Mesothelial cell of epicardium (in vitro differentiated cells): ENCODE measurements at regions not wholly inside any gene's neighbourhood (a gene's known extent, or its start where the extent isn't known, plus 50 kb on each side); places are given as distances from the start of the nearest gene placed in this dataset.

Source experiments
- DNase-seq, 2 experiments: peaks; one replicate each; pipeline ENCODE4 v3.0.0; 2021; ENCODE audit warnings: low spot score in 2 of 2; ENCODE audit not compliant: unreplicated experiment in 2 of 2
- H3K27ac Mint-ChIP-seq: 2 replicates; pipeline ENCODE4 v1.8.0; 2021; ENCODE audit warnings: mixed read lengths
- H3K27me3 Mint-ChIP-seq: 2 replicates; pipeline ENCODE4 v1.8.0; 2021; ENCODE audit warnings: low read depth, mixed read lengths
- H3K36me3 Mint-ChIP-seq: 2 replicates; pipeline ENCODE4 v1.8.0; 2021; ENCODE audit warnings: mixed read lengths
- H3K4me1 Mint-ChIP-seq: 2 replicates; pipeline ENCODE4 v1.8.0; 2021; ENCODE audit warnings: mixed read lengths
- H3K4me3 Mint-ChIP-seq: 2 replicates; pipeline ENCODE4 v1.8.0; 2021; ENCODE audit warnings: mild to moderate bottlenecking, moderate library complexity, mixed read lengths
- H3K9me3 Mint-ChIP-seq: 2 replicates; pipeline ENCODE4 v1.8.0; 2021; ENCODE audit warnings: mixed read lengths
- TF ChIP-seq, protein P1 (sequence below): fragments of 200-600 bp; sonication (generic); IDR thresholded peaks from one replicate; pipeline ENCODE4 v1.5.0; 2021; ENCODE audit warnings: antibody characterized with exemption; ENCODE audit not compliant: unreplicated experiment

DNA sequence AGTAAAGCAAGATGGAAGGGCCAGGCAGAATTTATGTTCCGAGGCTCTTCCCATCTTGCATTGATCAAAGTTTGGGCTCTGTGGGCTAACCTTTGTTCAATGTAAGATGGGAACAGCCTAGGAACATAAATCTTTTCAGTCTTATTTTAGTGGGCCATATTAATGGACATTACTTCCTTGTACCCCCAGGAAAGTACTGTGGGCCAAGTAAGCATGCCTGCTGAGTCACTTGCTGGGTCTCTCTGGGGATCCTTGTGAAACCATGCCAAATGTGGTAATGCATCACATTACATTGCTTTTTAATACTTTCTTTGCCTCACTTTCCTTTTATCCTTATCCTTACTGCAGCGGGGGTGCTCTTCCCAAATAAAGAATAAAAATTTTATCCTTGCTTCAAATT is 349.5 kb upstream of the POU1F1 start:
- TF ChIP-seq, protein P1, sequence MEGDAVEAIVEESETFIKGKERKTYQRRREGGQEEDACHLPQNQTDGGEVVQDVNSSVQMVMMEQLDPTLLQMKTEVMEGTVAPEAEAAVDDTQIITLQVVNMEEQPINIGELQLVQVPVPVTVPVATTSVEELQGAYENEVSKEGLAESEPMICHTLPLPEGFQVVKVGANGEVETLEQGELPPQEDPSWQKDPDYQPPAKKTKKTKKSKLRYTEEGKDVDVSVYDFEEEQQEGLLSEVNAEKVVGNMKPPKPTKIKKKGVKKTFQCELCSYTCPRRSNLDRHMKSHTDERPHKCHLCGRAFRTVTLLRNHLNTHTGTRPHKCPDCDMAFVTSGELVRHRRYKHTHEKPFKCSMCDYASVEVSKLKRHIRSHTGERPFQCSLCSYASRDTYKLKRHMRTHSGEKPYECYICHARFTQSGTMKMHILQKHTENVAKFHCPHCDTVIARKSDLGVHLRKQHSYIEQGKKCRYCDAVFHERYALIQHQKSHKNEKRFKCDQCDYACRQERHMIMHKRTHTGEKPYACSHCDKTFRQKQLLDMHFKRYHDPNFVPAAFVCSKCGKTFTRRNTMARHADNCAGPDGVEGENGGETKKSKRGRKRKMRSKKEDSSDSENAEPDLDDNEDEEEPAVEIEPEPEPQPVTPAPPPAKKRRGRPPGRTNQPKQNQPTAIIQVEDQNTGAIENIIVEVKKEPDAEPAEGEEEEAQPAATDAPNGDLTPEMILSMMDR = no peak
- no peak overlapping the region for H3K27ac Mint-ChIP-seq
- peaks cover 20% of the 10 kb centered on the region for H3K9me3 Mint-ChIP-seq
- H3K4me3 Mint-ChIP-seq = no peak overlapping the region
- no peaks in the 10 kb centered on the region for H3K27me3 Mint-ChIP-seq
- H3K36me3 Mint-ChIP-seq = no peaks in the 10 kb centered on the region
- DNase-seq = no peak
- H3K4me1 Mint-ChIP-seq = no peaks in the 10 kb centered on the region

DNA sequence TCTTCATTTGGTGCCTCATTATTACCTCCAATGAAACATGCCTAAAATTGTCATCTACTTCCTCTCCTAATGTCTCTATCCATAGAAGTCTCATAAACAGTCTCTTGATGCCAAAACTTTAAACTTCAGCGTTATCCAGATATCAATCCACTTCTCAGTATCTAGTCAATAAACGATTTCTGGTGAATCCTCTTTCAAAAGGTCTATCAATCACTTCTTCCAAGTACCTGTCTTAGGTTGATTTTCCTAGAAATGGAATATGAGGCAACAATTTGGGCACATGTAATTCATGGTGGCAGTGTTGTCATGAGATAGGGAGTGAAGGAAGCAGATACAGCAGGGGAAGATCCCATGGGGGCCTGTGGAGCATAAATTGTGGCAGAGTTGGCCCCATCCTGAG is 348.5 kb upstream of the POU1F1 start:
- Mint-ChIP-seq H3K4me3 (no peak overlapping the region), H3K27ac (no peak overlapping the region), H3K4me1 (no peaks in the 10 kb centered on the region), H3K9me3 (peaks cover 14% of the 10 kb centered on the region), H3K27me3 (no peaks in the 10 kb centered on the region), H3K36me3 (no peaks in the 10 kb centered on the region)
- TF ChIP-seq, protein P1 = no peak
- no peak for DNase-seq

DNA sequence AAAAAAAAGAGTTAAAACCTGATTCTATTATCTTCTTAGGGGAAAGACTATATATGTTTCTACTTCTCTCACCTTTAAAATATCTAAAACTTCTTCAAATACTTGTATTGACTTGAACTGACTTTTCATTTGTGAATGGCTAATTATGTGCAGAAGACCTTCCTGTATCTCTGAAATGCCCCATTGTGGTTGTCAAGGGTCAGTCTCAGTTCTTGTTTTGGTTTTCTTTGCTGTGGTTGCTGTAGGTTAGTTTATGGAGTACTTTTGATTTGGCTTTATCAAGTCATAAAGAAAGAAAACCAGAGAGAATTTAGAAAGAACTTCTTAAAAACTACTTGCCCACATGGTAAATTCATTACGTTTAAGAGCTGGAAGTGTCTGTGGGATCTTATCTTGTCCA is 345.3 kb upstream of the POU1F1 start:
- H3K27me3 Mint-ChIP-seq = no peaks in the 10 kb centered on the region
- no peak for DNase-seq
- TF ChIP-seq, protein P1 = no peak
- H3K27ac Mint-ChIP-seq = no peak overlapping the region
- no peaks in the 10 kb centered on the region for H3K36me3 Mint-ChIP-seq
- H3K4me3 Mint-ChIP-seq = no peak overlapping the region
- peaks cover 6% of the 10 kb centered on the region for H3K9me3 Mint-ChIP-seq
- no peaks in the 10 kb centered on the region for H3K4me1 Mint-ChIP-seq

DNA sequence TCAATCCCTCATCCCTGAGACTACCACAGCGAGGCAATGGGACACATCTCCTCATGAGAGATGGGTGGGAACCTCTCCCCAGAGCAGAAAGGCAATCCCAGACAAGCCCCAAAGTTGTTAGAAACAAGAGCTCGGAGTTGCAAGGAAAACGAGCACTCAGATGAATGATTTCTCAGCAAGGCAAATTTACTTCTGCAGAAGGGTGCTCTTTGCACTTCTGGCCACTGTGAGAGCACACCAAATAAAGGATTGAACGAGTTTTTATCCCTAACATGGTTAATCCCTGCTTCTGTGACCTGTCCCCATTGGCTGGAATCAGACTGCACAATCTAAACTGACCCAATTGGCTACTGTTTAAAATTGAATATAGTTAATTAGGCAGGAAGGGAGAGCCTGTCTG is 339.1 kb upstream of the POU1F1 start:
- H3K9me3 Mint-ChIP-seq = peaks cover 49% of the 10 kb centered on the region
- no peak overlapping the region for H3K4me3 Mint-ChIP-seq
- H3K27ac Mint-ChIP-seq = no peak overlapping the region
- H3K36me3 Mint-ChIP-seq = no peaks in the 10 kb centered on the region
- no peaks in the 10 kb centered on the region for H3K27me3 Mint-ChIP-seq
- H3K4me1 Mint-ChIP-seq = no peaks in the 10 kb centered on the region
- TF ChIP-seq, protein P1 = no peak
- DNase-seq = no peak

DNA sequence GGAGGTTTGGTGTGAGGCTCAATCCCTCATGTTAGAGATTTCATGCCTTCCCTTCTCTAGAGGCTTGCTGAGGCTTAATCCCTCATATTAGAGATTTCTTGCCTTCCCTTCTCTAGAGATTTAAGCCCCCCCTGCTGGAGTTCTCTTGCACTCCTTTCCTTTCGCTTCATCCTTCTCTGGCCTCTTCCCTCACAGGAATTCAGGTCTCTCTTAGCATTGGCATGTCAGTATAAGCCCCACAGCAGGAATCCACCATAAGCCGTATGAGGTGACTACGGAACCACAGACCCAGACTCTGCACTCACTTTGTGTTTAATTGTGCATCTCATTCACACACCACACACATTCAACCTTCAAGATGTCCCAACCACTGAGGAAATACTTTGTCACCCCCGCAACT is 338.6 kb upstream of the POU1F1 start:
- peaks cover 49% of the 10 kb centered on the region for H3K9me3 Mint-ChIP-seq
- no peaks in the 10 kb centered on the region for H3K36me3 Mint-ChIP-seq
- TF ChIP-seq, protein P1 = no peak
- H3K4me1 Mint-ChIP-seq = no peaks in the 10 kb centered on the region
- no peaks in the 10 kb centered on the region for H3K27me3 Mint-ChIP-seq
- H3K27ac Mint-ChIP-seq = no peak overlapping the region
- H3K4me3 Mint-ChIP-seq = no peak overlapping the region
- DNase-seq = no peak

DNA sequence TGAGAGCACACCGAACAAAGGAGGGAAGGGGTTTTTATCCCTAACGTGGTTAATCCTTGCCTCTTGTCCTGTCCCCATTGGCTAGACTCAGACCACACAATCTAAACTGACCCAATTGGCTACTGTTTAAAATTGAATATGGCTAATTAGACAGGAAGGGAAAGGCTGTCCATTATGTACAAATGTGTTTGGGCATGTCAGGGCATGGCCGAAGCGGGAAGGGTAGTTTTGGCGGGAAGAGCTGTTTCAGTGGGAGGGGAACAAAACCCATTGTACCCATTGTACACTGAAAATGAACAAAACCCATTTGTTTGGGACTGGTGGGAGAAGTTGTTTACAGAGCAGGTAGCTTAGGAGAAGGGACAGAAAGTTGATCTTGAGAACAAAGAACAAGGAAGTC is 330.9 kb upstream of the POU1F1 start:
- Mint-ChIP-seq H3K27ac (no peak overlapping the region), H3K4me3 (no peak overlapping the region), H3K36me3 (no peaks in the 10 kb centered on the region), H3K27me3 (no peaks in the 10 kb centered on the region), H3K4me1 (no peaks in the 10 kb centered on the region), H3K9me3 (peaks cover 28% of the 10 kb centered on the region)
- TF ChIP-seq, protein P1 = no peak
- no peak for DNase-seq
